ENCODE measurements at regions not wholly inside any gene's neighbourhood (a gene's known extent, or its start where the extent isn't known, plus 50 kb on each side); places are given as distances from the start of the nearest gene placed in this dataset.

DNA sequence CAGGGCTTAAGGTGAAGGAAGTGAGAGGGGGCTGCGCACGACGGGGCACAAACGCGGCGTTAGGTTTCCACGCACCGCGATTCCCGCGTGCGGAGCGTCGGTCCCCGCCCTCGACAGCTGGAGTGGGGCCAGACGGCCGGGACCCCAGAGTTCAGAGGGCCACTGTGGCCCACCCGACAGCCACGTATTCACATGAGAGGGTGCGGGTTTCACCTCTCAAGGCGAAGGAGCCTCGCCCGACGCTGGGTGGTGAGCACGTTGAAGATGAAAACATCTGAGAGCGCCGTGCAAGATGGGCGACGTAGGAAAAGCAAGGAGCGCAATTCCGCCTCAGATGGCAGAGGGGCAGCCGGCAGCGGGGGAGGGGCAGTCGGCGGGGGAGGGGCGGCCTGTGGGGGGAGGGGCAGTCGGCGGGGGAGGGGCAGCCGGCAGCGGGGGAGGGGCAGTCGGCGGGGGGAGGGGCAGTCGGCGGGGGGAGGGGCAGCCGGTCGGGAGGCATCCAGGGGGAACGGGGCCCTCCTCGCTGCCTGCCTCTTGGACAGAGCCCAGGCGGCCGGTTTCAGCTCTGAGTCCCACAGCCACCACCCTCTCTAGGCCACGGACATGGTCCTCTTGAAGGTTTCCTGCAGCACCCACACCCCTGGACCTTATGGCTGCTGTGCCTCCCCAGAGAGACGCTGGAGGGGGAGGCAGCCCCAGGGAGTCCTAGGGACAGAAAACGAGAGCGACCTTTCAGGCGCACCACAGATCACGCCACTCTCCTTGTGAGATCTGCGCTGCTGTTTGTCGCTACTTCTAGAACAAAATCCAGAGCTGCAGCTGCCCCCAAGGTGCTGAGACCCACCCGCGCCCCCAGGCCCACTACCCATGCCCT is 113.7 kb downstream of the DLL1 start:
- DNase-seq, result no peak

DNA sequence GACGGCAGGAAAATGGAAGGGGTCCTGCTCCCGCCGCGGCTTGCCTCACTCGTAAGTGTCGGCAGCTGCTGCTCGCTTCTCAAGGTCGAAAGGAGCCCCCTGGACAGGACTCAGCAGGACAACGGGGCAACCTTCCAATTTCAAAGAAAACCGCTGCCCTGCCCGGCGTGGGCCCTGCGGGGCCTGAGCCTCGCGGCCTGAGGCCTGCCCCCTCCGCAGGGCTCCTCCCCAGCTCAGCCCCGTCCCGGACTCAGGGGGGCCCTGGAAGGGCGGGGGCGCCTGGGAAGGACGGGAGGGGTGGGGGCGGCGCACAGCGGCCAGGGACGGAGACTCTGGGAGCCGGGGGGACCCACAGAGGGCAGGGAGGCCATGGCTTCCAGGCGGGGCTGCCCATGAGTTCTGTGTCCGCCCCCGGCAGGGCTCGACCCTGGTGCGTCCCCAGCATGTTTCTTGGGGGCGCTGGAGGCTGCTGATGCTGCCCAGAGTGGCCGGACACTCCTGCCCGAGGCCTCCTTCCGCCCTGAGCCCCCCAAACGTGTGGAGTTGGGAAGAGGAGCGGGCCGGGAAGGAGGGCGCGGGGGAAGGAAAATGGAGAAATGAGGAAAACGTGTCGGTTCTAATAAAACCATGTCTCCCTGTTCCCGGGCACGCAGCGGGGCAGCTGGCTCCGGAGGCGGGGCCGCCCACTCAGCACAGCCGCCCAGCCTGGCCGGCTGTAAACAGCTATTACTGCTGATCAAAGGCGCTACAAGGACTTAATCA is 114.6 kb downstream of the DLL1 start:
- DNase-seq, result no peak

DNA sequence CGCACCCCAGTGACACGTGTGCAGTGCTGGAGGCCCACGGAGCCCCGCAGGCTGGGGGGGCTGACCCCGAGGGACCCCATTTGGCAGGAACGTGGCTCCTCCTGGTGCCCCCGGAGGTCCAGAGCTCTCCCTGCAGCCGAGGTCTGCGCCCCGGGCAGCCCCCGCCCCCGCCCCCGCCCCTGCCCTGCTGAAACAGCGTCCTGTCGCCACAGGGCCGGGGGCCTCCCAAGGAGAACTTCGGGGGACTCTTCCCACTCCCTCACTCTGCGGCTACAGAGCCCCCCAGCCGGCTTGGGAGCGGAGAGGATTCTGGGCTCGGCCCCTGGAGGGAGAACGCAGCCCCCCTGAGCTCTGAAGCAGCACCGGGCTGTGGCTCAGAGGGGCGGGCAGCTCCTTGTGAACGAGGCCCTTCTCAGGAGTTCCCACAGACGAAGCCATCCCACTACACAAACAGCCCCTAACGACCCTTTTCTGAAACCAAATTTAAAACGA is 115.2 kb downstream of the DLL1 start:
- DNase-seq, result no peak

DNA sequence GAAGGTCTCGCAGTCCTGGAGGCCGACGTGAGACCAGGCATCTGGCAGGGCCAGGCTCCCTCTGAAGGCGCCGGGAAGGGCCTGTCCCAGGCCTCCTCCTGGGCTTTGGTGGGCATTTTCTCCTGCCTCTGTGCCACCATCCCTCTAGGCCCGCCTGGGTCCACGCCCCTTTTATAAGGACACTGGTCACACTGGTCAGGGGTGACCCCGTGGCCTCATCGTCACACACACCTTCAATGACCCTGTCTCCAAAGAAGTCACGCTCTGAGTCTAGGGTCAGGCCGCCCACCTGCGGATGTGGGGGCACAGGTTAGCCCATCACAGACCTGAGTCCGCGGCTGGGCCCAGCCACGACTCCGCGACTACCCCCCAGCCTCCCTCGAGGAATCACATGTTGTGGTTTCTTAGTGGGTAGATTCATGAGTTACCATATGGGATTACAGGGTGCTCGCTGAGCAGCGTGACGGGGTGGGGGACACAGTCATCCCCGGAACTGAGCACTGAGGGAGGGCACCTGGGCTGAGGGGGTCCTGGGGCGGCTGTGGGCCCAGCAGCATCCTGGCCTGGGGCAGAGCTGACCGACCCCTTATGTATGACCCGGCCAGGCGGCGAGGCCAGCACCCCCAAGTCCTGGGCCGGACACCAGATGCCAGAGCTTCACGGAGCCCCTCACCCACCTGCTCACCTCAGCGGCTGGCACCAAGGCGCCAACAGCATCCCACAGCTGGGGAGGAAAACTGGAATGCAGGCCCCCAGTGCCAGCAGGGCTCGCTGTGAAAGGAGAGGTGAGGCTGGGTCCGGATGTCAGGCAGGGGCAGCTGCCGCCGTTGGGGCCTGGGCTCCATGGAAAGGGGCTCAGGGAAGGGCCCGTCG is 115.9 kb downstream of the DLL1 start:
- no peak for DNase-seq

DNA sequence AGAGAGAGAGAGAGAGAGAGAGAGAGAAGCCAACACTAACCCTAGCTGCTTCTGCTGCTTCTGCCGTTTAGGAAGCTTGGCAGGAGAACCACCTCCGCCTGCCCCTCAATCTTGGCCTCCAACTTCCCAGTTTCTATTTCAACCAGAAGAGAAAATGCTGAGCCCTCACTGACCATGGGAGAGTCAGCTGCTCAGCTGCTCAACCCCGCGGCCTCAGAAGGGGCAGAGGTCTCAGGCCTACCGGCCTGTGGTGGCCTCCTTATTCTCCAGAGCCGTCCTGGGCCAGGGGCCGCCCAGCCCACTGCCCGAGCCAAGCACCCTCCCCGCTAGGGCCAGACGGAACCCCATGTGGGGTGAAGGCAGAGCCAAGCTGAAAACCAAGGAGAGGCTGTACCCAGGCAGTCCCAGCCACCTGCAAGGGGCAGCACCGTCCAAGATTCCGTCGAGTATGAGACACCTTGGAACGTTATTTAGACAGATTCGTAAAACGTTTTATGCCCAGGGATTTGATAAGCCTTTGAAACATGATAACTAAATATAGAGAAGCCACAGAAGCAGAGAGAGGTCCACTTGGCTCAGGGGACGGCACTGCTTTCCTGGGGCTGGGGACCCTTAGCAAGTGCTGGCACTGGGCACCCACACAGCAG is 116.6 kb downstream of the DLL1 start:
- DNase-seq, result peak; percentile 63 to 85

DNA sequence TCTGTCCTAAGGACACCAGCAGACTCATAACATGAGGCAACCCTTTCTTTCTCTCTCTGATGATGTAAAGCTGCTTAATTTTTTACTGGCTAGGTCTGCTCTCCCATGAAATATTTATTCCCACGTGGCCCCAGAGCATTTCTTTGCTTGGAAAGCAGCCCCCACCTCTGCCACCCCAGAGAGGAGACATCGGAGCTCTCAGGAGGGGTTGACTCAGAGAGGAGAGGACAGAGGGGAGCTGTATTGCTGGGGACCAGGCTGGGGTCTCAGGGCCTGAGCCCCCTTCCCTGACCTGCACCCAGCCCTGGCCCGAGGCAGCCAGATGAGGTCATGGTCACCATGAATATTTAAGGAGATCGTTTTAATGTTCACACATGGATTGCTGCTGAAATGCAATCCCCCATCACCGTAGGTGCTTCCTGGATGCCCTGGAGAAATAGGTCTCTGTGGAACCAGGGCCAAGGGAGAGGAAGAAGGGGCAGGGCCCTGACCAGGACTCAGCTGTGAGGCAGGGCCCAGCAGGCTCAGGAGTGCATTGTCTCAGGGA is 117.5 kb downstream of the DLL1 start:
- no peak for DNase-seq

DNA sequence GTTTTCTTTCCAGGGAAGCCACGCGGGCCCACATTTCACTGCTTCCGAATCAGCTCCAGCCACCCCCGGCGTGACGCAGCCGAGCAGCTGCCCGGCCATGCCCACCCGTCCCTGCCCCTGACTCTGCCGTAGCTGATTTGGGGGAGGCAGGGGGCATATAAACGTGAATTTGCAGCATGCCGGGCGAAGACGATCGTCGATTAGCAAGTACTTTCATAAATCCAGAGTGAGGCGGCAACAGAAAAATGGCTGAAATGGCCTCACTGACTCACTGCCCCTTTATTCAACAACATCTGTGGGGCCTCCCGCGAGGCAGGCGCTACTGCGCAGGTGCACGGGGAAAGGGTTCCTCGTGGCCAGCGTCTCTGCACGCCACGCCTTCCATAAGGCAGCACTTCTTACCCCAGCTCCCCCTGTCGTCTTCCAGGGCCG is 118.0 kb downstream of the DLL1 start:
- DNase-seq, result no peak

DNA sequence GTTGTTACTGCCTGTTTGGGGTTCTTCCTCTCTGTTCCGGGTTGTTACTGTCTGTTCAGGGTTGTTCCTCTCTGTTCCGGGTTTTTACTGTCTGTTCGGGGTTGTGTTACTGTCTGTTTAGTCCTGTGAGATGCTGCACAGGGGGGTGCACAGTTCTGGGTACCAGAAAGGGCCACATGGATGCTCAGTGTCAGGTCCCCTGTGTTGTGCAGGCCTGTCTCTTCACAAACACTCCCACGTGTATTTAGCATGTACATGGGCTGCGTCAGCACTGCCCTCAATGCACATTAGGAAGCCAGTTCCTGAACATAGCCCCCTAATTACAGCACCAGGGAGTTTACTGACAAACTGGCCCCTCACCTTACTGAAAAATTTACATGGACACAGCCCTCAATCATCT is 118.5 kb downstream of the DLL1 start:
- no peak for DNase-seq

DNA sequence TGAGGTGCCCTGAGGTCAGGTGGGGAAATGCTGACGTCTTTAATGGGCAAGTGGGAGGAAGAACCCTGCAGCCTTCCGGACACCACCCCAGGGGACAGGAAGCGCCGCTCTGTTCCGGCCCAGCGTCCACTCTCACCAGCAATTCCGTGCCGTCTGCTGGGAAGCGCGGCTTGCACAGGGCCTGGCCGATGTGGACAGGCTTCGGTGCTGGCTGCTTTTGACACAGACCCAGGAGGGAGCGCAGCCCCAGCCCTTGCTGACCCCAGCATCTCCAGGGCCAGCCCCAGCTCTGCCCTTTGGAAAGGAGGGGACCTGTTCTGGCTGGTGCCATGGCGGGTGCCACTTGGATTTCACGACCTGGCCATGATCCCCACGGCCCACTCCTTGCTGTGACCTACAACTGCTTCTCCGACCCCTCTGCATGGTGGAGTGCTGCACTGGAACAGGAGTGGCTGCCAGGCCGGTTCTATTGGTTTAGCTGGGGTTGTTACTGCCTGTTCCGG is 123.2 kb downstream of the DLL1 start:
- DNase-seq, result no peak

DNA sequence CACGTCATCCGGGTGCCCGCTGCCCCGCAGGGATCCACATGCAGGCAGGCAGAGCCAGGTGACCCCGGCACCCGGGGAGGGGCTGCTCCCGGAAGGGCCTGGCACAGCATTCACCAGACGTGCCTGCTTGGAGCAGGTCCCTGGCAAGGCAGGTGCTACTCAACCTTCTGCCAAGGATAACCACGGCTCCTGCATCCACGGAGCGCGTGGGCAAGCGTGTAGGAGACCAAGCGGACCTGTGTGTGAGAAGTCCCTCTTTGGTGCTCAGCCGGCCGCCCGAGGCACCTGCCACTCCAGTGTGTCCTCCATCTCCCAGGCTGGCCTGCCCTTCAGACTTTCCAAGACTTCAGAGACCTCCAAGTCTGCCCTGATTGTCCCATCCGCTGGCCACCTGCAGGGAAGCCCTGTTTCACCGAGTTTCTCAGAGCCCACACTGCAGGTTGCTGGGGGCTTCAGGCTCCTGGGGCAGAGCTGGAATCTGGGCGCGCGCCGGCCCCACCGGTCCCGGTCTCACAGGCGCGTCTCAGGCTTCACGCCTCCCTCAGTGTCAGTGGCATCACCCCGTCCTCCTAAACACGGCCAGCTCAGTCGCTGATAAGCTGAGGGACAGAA is 124.3 kb downstream of the DLL1 start:
- DNase-seq, result no peak

DNA sequence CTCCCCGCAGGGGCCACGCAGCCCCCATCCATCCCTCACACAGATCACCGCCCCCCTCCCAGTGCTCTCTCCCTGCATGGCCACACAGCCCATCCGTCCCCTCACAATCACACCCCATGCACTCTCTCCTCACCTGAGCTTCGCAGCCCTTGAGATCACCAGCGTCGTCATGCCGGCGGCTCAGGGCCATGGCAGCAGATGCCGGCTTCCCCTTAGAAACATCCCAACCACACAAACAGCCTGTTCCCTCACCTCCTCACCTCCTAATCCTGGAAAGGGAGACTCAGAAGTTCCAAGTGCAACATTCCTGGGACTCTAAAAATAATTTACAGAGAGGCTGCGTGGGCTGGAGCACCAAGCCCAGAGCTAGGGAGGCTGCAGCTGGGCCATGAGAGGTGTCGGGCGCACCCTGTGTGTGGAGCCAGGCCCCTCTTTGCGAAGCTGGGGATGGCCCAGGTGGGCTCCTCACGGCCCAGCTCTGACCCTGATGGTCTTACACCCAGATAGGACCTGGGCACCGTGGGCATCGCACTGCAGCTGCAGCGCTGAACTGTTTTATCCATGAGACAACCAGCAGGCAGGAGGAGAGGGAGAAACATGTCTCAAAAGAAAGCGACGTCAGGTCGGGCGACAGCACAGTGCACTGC is 125.3 kb downstream of the DLL1 start:
- DNase-seq, result no peak

DNA sequence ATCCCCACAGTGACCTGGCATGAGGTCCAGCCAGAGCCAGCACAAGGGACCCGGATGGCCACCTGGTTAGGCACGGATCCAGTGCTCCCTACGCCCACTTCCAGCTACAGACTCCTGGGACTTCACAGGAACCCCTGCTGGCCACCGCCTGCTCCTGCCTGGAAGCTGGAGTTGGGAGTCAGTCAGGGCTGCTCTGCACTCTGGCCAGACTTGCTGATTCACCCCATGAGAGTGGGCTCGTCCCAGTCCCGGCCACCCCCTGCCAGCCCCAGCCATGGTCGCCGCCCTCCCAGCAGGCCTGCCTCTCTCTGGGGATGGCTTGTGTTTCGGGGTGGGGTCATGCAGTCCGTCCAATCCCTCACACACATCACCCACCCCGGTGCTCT is 125.8 kb downstream of the DLL1 start:
- no peak for DNase-seq

DNA sequence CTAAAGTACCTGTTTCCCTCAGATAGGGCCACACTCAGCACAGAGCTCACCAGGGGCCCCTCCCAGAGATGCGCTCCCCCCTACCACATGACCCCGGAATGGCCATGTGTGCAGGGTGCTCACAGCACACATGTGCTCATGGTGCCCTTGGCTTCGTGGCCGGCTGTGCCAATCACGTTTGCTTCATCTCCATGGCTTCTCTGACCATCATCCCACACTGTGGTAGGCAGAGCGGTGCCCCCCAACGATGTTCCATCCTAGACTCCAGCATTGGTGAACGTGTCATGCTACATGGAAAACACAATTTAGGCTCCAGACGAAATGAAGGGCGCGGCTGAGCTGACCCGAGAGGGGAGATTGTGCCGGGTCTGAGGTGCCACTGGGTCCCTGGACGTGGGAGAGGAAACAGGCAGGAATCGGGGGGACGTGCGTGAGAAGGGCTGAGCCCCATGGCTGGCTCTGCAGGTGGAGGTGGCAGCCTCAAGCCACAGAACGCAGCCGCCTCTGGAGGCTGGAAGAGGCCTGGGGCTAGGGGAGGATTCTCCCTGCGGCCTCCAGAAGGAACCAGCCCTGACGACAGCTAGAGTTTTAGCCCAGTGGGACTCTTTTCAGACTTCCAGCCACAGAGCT is 126.5 kb downstream of the DLL1 start:
- no peak for DNase-seq

DNA sequence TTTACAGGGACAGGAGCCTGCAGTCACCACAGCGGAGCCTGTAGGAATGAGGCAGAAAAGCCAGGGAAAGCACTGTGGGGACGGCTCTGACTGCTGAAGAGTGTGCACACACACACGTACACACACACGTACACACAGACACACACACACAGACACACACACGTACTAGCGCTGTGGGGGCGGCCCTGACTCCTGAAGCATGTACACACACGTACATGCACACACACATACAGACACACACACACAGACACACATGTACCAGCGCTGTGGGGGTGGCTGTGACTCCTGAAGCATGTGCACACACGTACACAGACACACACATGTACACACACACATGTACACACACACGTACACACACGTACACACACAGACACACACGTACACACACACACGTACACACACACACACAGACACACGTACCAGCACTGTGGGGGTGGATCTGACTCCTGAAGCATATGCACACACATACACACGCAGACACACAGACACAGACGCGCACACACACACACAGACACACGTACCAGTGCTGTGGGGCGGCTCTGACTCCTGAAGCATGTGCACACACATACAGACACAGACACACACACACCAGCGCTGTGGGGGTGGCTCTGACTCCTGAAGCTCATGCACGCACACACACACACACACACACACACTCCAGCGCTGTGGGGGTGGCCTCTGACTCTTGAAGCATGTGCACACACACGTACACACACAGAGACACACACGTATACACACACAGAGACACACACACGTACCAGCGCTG is 127.3 kb downstream of the DLL1 start:
- no peak for DNase-seq

DNA sequence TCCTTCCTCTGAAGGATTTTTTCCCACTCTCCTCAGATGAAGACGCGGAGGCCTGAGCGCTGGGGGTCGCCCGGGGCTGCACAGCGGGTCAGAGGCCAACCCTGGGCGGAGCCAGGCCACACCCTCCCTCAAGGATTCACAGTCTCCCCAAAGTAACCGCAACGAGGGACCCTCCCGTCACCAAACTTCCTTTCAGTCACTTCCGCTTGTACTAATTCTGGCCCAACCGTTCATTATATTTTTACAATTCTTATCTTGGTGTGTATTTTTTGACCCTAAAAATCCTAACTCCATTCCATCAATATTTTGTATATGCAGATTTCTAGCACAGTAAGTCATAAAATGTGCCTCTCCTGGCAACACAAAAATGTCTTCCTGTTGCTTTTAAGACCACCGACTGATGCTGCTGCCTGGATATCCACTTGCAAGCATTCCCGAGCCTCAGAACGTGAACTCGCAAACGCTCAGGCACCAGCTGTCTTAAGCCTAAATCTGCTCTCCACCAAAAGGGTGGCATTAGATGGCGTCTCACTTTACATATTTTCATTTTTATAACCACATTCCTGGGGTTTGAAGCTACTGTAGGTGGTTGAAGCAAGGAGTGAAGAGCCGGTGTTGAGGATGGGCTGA is 128.0 kb downstream of the DLL1 start:
- DNase-seq, result no peak

DNA sequence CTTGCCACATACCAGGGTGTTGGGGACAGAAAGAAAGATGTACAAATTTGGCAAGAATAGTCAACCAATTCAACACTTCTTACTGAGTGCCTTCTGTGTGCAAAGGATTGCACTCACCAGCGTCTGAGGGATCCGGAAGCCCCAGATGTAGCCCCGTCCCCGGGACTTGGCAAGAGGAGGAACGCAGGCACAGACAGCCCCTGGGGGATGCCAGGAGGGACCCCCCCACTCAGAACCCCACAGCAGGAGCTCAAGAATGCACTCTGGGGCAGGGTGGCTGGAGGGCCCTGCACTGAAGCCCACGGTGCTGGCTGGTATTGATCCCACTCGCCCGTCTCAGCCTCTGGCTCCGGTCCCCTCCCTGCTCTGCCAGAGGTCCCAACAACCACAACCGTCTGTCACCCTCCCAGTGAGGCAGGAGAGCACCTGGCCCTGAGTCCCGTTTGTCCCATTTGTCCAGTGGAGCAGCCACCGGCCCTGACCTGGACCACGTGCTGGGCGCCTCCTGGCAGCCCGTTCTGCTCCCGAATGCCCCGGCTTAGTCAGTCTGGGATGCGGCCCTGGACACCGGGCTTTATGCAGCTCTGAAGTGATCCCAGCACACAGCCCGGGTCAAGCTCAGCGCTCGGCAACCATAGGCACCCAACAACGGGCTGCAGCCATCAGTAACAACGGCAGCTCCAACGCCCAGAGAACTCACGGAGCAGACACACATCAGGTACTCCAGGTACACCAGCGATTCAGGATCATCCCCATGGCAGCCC is 128.7 kb downstream of the DLL1 start:
- no peak for DNase-seq

DNA sequence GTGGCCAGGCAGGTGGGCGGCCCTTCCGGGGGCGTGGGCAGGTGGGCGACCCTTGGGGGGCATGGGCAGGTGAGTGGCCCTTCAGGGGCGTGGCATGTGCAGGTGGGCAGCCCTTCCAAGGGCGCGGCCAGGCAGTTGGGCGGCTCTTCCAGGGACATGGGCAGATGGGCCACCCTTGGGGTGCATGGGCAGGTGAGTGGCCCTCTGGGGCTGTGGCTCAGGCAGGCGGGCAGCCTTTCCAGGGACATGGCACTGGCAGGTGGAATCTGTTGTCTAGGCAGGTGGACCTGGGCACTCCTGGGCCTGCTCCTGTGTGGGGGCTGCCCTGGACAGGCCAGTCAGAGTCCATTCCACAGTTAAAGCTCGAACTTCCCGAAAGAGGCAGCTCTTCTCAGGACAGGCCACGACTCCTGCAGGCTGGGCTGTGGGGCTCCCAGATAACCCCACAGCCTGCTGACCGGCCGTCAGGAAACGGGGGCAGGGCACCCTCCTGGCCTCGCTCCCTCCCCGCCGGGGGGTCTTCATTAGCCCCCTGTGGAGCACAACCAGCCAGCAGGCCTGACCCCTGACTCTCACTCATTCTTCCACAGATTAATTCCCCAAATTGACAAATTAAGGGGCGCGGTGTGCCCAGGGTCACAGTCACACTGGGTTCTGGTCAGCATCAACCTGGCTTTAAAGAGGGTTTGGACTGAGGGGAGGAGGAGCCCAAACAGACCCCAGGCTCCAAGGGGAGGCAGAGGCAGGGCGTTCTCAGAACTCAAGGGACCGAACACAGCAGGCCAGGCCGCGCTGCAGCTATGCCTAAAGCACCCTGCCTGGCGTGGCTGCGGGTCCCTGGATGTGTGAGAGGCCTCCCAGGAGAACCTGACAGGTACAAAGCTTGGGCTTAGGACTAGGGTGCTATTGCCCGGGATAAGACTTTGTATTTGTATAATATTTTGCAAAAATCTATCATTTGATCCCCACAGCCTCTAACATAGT is 130.0 kb downstream of the DLL1 start:
- DNase-seq, result no peak
